PC-3 (cell line): ENCODE measurements at regions not wholly inside any gene's neighbourhood (a gene's known extent, or its start where the extent isn't known, plus 50 kb on each side); places are given as distances from the start of the nearest gene placed in this dataset.

Experiments used
- ATAC-seq: fragments of 200-7000 bp; cut with Tn5 transposase; 2 replicates; pipeline ENCODE4 v1.9.1; 2020; ENCODE audit warnings: mild to moderate bottlenecking, moderate library complexity
- BruUV-seq: library from RNA; stranded (reverse); fragments of 400-500 nt; replicated peaks from 2 replicates; lab custom pipeline; 2021; lab: Mats Ljungman, UMichigan
- CTCF ChIA-PET: fragments of 300-600 bp; sonication (Branson Sonifier 250); formaldehyde crosslinking; loops from one replicate; lab custom pipeline; 2022; ENCODE audit warnings: antibody characterized with exemption; lab: Charles Lee
- POLR2A ChIA-PET: fragments of 300-600 bp; sonication (Branson Sonifier 250); formaldehyde crosslinking; loops from one replicate; lab custom pipeline; 2022; ENCODE audit warnings: antibody characterized with exemption; ENCODE audit not compliant: unreplicated experiment; lab: Charles Lee
- DNase-seq: peaks from one replicate; pipeline ENCODE4 v3.0.0-alpha.2; 2015
- H2AFZ ChIP-seq: fragments of 300-600 bp; sonication (generic); 2 replicates; pipeline ENCODE4 v1.6.0; 2016; ENCODE audit warnings: antibody characterized with exemption, low read length
- H3F3A ChIP-seq: fragments of 300-600 bp; sonication (generic); one replicate; pipeline ENCODE4 v1.6.0; 2017; ENCODE audit warnings: antibody characterized with exemption, low read length, control low read depth, mild to moderate bottlenecking; ENCODE audit not compliant: unreplicated experiment
- H3K27ac ChIP-seq: fragments of 300-600 bp; sonication (generic); 2 replicates; pipeline ENCODE4 v1.5.1; 2016; ENCODE audit warnings: mild to moderate bottlenecking, low read length
- H3K27me3 ChIP-seq: fragments of 300-600 bp; sonication (generic); 2 replicates; pipeline ENCODE4 v1.6.1; 2016; ENCODE audit warnings: low read length, mixed read lengths
- H3K36me3 ChIP-seq: fragments of 300-600 bp; sonication (generic); 2 replicates; pipeline ENCODE4 v1.6.1; 2016; ENCODE audit warnings: low read depth, mixed run types, low read length, mixed read lengths
- H3K4me1 ChIP-seq: fragments of 300-600 bp; sonication (generic); 2 replicates; pipeline ENCODE4 v1.5.1; 2016; ENCODE audit warnings: low read length; ENCODE audit not compliant: insufficient read depth
- H3K4me2 ChIP-seq: fragments of 300-600 bp; sonication (generic); 2 replicates; pipeline ENCODE4 v1.6.0; 2016; ENCODE audit warnings: low read length
- H3K4me3 ChIP-seq: fragments of 300-600 bp; sonication (generic); 2 replicates; pipeline ENCODE4 v1.5.1; 2016; ENCODE audit warnings: mild to moderate bottlenecking, low read length, mixed read lengths
- H3K79me2 ChIP-seq: fragments of 300-600 bp; sonication (generic); 2 replicates; pipeline ENCODE4 v1.6.1; 2017; ENCODE audit warnings: low read length, mixed read lengths
- H3K9ac ChIP-seq: fragments of 300-600 bp; sonication (generic); 2 replicates; pipeline ENCODE4 v1.6.0; 2016; ENCODE audit warnings: mild to moderate bottlenecking, low read length
- H3K9me2 ChIP-seq: fragments of 300-600 bp; sonication (generic); replicated peaks from 2 replicates; pipeline ENCODE4 v1.6.1; 2016; ENCODE audit warnings: mixed run types, low read length, mixed read lengths
- H3K9me3 ChIP-seq: fragments of 300-600 bp; sonication (generic); 2 replicates; pipeline ENCODE4 v1.6.1; 2016; ENCODE audit warnings: low read length, mixed read lengths
- H4K20me1 ChIP-seq: fragments of 300-600 bp; sonication (generic); 2 replicates; pipeline ENCODE4 v1.6.1; 2016; ENCODE audit warnings: low read length, mixed read lengths
- EZH2 ChIP-seq: fragments of 300-600 bp; sonication (generic); IDR thresholded peaks from one replicate; pipeline ENCODE4 v1.6.1; 2017; ENCODE audit warnings: antibody characterized with exemption, mild to moderate bottlenecking, low read length; ENCODE audit not compliant: unreplicated experiment
- EZH2phosphoT487 ChIP-seq: fragments of 300-600 bp; sonication (generic); IDR thresholded peaks from 2 replicates; pipeline ENCODE4 v1.6.1; 2018; ENCODE audit warnings: mild to moderate bottlenecking, antibody characterized with exemption, low read length, borderline replicate concordance
- intact Hi-C: fragments of 100-400 bp; cut with micrococcal nuclease; formaldehyde crosslinking; loops from 2 replicates; pipeline ENCODE4 v1.9.0; 2023
- TF ChIP-seq, protein P1 (sequence below): fragments of 300-600 bp; sonication (generic); conservative IDR thresholded peaks from 2 replicates; pipeline ENCODE4 v1.5.1; 2017; ENCODE audit warnings: antibody characterized with exemption, low read depth, mild to moderate bottlenecking, low read length

DNA sequence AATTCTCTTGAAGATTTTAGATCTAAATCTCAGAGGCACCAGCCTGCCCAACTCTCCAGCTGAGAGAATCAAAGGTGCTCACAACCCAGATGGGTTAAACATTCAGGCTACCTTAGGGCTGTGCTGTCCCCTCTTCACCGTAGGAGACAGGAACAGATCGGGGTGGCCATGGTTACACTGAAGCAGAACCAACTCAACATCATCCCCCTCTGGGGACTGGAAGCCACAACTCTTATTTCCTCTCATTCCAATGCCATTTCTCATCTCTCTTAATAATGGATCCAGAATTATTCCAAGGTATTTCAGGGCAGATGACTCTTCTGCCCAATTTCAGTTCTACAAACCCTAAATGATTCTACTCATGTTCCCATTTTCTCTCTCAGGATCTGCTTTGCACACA, 109.7 kb downstream of the NKX6-1 start:
- Histone ChIP-seq H3F3A (no peaks in the 10 kb centered on the region), H3K4me1 (no peaks in the 10 kb centered on the region), H3K27me3 (no peaks in the 10 kb centered on the region), H3K4me2 (no peak overlapping the region), H2AFZ (no peak overlapping the region), H3K27ac (no peak overlapping the region), H4K20me1 (no peaks in the 10 kb centered on the region), H3K9me2 (no peaks in the 10 kb centered on the region), H3K9me3 (no peaks in the 10 kb centered on the region), H3K79me2 (no peaks in the 10 kb centered on the region), H3K4me3 (no peak overlapping the region), H3K36me3 (no peaks in the 10 kb centered on the region), H3K9ac (no peak overlapping the region)
- POLR2A ChIA-PET, result no interaction called here
- DNase-seq (peak; percentile 43), ATAC-seq (no peak)
- CTCF ChIA-PET, result no interaction called here
- intact Hi-C loops, result no loop called here
- no TSS peak for BruUV-seq
- TF ChIP-seq, protein P1, sequence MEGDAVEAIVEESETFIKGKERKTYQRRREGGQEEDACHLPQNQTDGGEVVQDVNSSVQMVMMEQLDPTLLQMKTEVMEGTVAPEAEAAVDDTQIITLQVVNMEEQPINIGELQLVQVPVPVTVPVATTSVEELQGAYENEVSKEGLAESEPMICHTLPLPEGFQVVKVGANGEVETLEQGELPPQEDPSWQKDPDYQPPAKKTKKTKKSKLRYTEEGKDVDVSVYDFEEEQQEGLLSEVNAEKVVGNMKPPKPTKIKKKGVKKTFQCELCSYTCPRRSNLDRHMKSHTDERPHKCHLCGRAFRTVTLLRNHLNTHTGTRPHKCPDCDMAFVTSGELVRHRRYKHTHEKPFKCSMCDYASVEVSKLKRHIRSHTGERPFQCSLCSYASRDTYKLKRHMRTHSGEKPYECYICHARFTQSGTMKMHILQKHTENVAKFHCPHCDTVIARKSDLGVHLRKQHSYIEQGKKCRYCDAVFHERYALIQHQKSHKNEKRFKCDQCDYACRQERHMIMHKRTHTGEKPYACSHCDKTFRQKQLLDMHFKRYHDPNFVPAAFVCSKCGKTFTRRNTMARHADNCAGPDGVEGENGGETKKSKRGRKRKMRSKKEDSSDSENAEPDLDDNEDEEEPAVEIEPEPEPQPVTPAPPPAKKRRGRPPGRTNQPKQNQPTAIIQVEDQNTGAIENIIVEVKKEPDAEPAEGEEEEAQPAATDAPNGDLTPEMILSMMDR, result no peak
- TF ChIP-seq EZH2 (no peak), EZH2phosphoT487 (no peak)

DNA sequence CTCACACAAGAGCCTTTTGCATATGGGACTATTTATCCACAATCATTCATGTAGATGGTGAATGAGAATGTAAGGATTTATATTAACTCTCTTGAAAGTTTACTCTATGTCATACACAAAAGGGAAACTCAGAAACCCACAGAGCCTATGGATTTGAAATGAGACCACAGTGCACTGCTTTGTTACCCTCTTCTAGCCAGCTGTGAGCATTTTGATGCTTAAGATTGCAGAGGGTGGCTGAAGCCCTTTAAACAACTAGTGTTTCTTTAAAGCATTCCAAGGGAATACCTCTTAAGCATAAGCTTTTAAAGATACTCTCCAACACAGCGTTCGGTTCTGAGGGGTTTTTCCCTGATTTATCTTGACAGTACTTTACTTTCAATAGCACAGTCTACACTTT, 113.9 kb downstream of the NKX6-1 start:
- H3K4me3 ChIP-seq, result no peak overlapping the region
- CTCF ChIA-PET, result no interaction called here
- H3K36me3 ChIP-seq, result no peaks in the 10 kb centered on the region
- no peaks in the 10 kb centered on the region for H3K9me2 ChIP-seq
- H3K4me2 ChIP-seq, result no peak overlapping the region
- ATAC-seq (no peak), DNase-seq (no peak)
- POLR2A ChIA-PET, result no interaction called here
- intact Hi-C loops, result no loop called here
- H3K27ac ChIP-seq, result no peak overlapping the region
- no peaks in the 10 kb centered on the region for H3F3A ChIP-seq
- H4K20me1 ChIP-seq, result no peaks in the 10 kb centered on the region
- H2AFZ ChIP-seq, result no peak overlapping the region
- no peaks in the 10 kb centered on the region for H3K9me3 ChIP-seq
- TF ChIP-seq, protein P1, result no peak
- no peak for TF ChIP-seq EZH2phosphoT487
- no peak for TF ChIP-seq EZH2
- BruUV-seq, result no TSS peak
- no peak overlapping the region for H3K9ac ChIP-seq
- H3K27me3 ChIP-seq, result no peaks in the 10 kb centered on the region
- H3K4me1 ChIP-seq, result peaks cover 9% of the 10 kb centered on the region; the same call in 1 of the 2 replicates
- H3K79me2 ChIP-seq, result no peaks in the 10 kb centered on the region

DNA sequence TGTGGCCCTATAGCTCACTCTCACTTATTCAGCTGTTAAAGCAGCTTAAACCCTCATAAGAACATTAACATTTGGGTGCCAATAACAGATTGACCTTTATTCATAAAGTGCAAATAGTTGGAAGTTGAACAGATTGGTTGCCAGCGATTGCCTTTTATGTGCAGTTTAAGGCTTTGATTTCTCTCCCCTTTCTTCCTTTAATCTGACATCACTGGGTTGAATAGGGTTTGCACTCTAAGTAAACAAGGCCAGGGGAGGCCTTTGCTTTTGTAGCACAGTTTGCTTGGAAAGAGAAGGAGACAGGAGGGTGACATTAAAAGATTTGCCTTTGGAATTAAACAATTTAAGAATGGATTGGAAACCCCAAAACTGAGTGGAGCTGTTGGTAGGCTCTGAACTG, 114.3 kb downstream of the NKX6-1 start:
- no peak overlapping the region for H3K9ac ChIP-seq
- no peak overlapping the region for H3K4me3 ChIP-seq
- no peaks in the 10 kb centered on the region for H4K20me1 ChIP-seq
- H3K79me2 ChIP-seq, result no peaks in the 10 kb centered on the region
- H3K36me3 ChIP-seq, result no peaks in the 10 kb centered on the region
- DNase-seq (no peak), ATAC-seq (no peak)
- H3K9me3 ChIP-seq, result no peaks in the 10 kb centered on the region
- BruUV-seq, result no TSS peak
- H3K4me1 ChIP-seq, result peaks cover 11% of the 10 kb centered on the region; the same call in 1 of the 2 replicates
- TF ChIP-seq EZH2 (no peak), EZH2phosphoT487 (no peak)
- TF ChIP-seq, protein P1, result no peak
- POLR2A ChIA-PET, result no interaction called here
- H2AFZ ChIP-seq, result no peak overlapping the region
- intact Hi-C loops, result no loop called here
- no peaks in the 10 kb centered on the region for H3F3A ChIP-seq
- no peak overlapping the region for H3K27ac ChIP-seq
- H3K9me2 ChIP-seq, result no peaks in the 10 kb centered on the region
- CTCF ChIA-PET, result no interaction called here
- no peaks in the 10 kb centered on the region for H3K27me3 ChIP-seq
- no peak overlapping the region for H3K4me2 ChIP-seq
